GM18858 (cell line): ENCODE measurements at regions not wholly inside any gene's neighbourhood (a gene's known extent, or its start where the extent isn't known, plus 50 kb on each side); places are given as distances from the start of the nearest gene placed in this dataset.
A peak's percentile ranks its signal among the peaks of the same experiment; 100 is the strongest.

Source experiments
- ATAC-seq: cut with Tn5 transposase; IDR thresholded peaks from one replicate; pipeline ENCODE4 v1.9.1; 2021; ENCODE audit not compliant: unreplicated experiment

GRCh38 chr3:186413615-186414415 lies 51.8 kb upstream of the DGKG start:
- ATAC-seq, result no peak

- ATAC-seq, result peak; percentile 64
These were observed 50.0 kb upstream of the DGKG start for GRCh38 chr3:186411994-186412393.
